Activated CD8-positive, alpha-beta memory T cell treated with anti-CD3 and anti-CD28 coated beads for 36 hours (primary cell): ENCODE measurements at regions not wholly inside any gene's neighbourhood (a gene's known extent, or its start where the extent isn't known, plus 50 kb on each side); places are given as distances from the start of the nearest gene placed in this dataset.
"Not testable (repeated sequence)": the region's sequence is repeated elsewhere in the genome, so short reads cannot be mapped to it uniquely, and the experiment has no call there.

Experiments used
- CTCF ChIA-PET: fragments of 350-600 bp; sonication (Branson Sonifier 250); formaldehyde crosslinking; loops from one replicate; lab custom pipeline; 2021; ENCODE audit warnings: antibody characterized with exemption; lab: Charles Lee
- POLR2A ChIA-PET: fragments of 350-600 bp; sonication (Branson Sonifier 250); formaldehyde crosslinking; loops from one replicate; lab custom pipeline; 2021; ENCODE audit warnings: antibody characterized with exemption; lab: Charles Lee

DNA sequence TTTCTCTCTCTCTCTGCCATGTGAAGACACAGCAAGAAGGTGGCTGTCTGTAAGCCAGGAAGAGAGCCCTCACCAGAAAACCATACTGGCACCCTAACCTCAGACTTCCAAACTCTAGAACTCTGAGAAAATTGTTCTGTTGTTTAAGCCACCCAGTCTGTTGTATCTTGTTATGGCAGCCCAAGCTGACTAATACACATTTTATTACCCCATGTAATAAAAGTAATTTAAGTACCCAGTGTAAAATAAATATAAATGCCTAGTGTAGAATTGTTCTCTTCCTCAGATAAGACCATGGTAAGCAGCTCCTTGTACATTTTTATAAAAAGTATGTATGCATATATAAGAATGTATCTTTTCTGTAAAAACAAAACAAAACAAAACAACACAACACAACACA lies 119.7 kb downstream of the DTL start:
- ChIA-PET CTCF (no interaction called here), POLR2A (no interaction called here)

DNA sequence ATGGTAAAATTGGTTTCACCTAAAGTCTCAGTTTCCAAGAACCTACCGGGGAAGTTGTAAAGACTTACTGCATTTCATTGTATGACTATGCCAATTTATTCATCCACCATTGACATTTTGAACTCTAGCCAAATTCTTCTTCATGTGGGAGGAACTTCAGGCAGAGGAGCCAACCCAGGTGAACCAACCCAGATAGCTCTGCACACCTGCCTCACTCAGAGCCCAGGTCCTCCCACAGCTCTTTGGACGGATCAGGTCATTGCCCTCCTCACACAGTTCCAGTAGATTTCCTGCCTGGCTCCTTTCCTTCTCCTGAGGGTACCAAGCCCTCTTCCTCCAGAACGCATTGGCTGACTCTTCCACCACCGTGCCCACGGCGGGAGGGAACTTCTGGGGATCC lies 121.7 kb downstream of the DTL start:
- POLR2A ChIA-PET: no interaction called here
- CTCF ChIA-PET: no interaction called here

DNA sequence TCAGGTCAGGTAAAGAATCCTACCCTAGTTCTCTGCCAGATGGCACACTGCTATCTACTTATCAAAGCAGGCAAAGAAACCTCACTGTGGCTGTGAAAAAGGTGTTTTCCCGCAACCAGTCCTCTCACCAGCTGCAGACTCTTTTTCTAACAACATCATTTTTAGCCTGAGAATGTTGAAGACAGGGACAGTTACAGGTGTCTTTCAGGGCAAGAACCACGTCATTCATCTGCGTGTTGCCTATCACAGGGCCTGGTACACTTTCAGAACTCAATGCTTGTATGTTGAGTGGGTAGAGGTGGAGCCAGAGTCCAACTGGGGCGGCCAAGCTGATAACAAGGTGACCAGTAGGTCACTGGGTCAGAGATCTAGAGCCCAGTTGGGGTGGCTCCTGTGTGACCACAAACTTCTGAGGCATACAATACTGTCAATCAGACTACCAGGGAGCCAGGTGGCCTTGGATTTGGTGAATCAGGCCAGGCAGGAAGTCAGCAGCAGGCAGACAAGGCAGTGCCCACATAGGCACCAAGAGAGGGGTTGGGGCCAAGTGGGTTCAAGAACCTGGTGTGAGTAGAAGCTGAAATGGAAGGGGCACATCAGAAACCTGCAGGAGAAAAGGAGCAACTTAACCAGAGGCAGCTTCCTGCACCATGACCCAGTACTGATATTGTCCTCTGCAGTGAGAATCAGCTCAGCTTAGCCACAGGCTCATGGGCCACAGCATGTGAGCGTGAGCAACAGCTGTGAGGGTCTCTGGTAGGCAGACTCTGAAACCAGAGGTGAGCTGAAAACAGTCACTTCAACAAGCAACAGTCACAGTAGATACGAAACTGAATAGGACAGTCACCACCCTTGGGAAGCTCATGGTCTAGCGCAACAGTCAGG lies 123.6 kb downstream of the DTL start:
- POLR2A ChIA-PET: no interaction called here
- CTCF ChIA-PET: interaction anchor here (0.6 to 1.6 kb wide), 2 partner anchors 71 to 320 kb away, joined by 3 read pairs; no protein-coding TSS in a partner anchor

DNA sequence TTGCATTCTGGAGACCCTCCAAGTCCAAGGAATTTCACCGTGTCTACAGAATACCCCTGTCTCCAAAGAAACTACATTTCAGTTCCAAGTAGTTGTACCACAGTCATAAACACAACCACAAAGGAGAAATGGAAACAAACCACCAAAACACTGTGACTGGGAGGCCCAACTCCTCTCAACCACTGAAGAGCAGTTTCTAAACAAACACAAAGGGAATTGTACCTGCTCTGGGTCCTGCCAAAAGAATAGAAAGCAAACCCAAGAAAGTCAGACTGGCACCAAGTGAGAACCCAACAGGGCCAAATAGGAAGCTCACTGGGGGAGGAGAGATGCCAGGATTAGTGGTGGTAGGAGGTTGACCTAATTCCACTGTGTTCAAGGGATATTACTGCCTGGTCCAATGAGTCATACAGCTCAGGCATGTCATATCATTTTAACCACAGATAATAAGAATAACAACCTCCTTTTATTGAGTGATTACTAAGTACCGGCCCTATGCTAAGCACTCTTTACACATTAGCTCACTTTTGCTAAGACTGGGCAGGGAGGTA lies 123.9 kb upstream of the PPP2R5A start:
- CTCF ChIA-PET: interaction anchor here (1.0 kb wide), 1 partner anchor 74 kb away, joined by 4 read pairs; no protein-coding TSS in a partner anchor
- POLR2A ChIA-PET: no interaction called here

DNA sequence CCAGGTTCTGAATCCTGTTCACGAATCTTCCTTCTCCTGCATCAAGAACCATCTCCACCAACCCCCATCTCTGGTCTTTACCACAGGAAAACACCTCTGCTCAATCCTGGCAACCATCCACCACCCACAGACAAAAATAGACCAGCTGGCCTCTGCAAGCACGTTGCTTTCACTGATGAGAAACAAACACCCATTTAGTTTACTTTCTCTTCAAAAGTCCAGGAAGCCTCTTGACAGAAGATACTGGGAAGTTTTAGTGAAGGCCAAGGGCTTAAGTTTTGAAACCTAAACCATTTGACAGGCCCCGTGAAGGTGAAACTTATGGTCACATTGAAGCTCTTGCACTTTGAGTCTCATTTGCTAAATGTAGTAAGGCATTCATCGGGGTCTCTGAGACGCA lies 122.6 kb upstream of the PPP2R5A start:
- POLR2A ChIA-PET: no interaction called here

DNA sequence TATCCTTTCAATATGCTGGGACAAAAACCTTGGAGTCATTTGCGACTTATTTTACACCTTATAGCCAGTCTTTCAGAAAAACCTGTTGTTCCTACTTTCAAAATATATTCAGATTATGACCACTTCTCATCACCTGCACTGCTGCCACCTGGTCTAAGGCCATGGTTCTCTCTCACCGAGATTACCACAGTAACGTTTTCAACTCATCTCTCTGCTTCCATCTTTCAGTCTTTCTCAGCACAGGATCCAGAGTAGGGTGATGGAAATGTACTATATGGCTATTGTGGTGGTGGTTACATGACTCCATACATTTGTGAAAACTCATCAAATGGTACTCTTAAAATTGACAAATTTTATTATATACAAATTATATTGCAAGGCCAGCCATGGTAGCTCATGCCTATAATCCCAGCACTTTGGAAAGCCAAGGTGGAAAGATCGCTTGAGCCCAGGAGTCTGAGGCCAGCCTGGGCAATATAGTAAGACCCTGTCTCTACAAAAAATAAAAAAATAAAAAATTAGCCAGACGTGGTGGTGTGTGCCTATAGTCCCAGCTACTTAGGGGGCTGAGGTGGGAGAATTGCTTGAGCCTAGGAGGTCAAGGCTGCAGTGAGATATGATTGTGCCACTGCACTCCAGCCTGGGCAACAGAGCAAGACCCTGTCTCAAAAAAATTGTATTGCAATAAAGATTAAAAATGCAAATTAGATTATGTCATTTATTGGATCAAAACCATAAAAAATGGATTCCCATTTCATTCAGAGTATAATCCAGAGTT lies 120.9 kb upstream of the PPP2R5A start:
- ChIA-PET POLR2A (no interaction called here), CTCF (no interaction called here)

More for the DNA sequence above, 122.6 kb upstream of the PPP2R5A start:
- CTCF ChIA-PET: no interaction called here

DNA sequence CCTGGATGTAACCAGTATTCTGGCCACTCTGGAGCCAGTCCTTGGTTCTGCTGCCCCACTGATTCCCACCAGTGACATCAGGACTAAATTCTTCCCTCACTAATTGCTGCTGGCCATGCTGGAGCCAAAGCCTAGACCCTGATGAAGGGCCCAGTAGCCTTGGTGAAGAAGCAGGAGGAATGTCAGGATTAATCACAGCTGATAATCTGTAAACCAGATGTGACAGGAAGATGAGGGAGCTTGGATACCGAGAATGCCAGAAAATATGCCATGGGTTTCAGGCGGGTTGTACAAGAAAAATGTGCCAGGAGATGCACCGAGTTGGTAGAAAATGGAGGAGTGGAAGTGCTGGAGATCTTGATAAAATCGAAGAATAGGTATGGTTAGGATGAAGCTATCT lies 119.0 kb upstream of the PPP2R5A start:
- CTCF ChIA-PET: no interaction called here
- POLR2A ChIA-PET: no interaction called here

DNA sequence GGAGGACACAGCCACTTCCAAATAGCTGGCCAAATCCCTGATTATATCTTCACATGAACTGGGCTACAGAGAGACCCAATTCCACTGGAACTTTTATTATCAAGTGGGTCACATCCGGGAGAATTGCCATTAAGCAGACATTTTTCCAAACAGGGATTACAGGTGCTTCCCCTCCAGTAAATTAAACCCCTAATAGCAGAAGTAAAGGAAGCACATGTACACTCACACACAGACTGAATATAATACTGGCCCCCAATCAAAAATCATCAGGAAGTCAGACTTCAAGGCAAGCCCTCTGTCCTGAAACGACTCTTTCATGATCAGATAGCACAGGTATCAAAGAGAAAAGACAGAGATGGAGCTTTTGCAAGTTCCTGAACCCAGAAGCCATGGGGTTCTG lies 118.6 kb upstream of the PPP2R5A start:
- ChIA-PET POLR2A (no interaction called here), CTCF (no interaction called here)

DNA sequence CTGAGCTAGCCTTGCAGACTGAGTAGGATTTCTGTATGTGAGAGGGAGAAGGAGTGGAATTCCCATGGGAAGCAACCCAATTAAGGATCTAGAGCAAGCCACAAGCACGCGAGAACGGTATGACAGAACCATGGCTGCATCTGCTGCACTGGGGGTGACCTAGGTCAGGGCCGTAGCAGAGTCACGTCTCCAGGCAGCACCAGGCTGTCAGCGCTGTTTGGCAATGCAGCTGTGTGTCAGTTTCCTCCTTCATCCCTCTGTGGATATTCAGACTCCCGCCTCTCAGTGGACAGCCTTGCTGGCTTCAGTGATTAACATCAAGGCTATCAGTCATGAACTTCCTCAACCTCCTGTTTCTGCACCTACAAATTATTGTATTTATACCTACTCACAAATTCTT lies 118.1 kb upstream of the PPP2R5A start:
- POLR2A ChIA-PET: no interaction called here
- CTCF ChIA-PET: interaction anchor here (0.6 kb wide), 1 partner anchor 491 kb away, joined by 4 read pairs; no protein-coding TSS in a partner anchor

DNA sequence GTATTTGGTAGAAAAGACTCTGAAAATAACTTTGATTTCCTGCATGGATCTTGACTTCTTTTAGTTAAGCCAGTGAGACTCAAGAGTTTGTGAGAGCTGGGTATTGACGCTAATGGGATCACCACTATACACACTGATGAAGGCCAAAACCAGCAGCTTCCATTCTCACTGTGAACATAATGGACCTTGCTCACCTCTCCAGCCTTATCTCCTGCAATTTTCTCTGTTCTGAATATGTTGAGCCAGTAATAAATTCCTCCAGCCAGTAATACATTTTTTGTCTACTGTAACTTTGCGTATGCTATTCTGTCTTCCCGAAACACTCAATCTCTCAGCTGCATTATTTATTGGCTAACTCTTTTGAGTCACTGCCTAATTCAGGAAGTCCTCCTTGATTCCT lies 111.6 kb upstream of the PPP2R5A start:
- POLR2A ChIA-PET: no interaction called here

DNA sequence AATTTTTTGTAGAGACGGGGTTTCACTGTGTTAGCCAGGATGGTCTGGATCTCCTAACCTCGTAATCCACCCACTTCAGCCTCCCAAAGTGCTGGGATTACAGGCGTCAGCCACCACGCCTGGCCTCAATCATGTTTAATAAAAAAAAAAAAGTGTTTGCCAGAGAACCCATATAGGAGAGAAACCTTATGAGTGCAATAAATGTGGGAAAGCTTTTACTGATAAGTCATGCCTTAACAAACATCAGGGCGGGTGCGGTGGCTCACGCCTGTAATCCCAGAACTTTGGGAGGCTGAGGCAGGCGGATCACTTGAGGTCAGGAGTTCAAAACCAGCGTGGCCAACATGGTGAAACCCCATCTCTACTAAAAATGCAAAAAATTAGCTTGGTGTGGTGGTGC lies 110.9 kb upstream of the PPP2R5A start:
- POLR2A ChIA-PET, CTCF ChIA-PET: not testable (repeated sequence)

More for the DNA sequence above, 111.6 kb upstream of the PPP2R5A start:
- CTCF ChIA-PET: no interaction called here

DNA sequence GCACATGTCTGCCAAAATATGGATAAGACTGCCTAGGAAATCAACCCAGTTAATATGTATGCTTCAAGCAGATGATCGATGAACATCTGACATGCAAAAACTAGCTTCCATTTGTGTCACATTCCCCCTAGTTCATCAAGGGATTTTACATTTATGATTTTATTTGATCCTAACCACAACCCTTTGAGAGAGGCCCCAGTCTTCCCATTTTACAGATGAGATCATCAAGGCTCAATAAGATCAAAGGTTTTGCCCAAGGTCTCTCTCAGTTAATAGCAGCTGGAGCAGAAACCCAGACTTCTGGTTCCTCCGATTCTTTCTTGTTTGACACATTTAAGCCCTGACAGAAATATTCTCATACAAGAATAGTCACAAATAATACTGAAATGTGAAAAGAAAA lies 107.7 kb upstream of the PPP2R5A start:
- POLR2A ChIA-PET: no interaction called here
- CTCF ChIA-PET: no interaction called here

DNA sequence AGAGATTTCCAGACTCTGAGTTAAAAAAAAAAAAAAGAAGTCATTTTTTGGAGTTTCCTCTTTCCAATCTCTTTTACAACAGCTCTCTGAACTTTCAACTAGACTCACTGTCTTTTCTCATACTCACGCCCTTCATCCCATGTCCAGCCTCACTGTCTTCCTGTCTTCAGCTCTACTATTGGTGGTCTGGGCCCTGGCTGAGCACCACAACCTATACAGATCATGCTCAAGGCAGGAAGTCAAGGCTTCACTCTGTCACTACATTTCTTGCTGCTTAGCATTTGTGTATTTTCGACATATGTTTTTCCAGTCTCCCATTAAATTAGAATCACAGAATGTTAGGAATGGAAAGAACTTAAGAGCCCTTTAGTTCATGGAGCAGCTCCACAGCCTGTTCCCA lies 106.4 kb upstream of the PPP2R5A start:
- ChIA-PET CTCF (interaction anchor here (0.5 to 1.5 kb wide), 3 partner anchors 20 to 952 kb away, joined by 3 to 4 read pairs (median 3); no protein-coding TSS in a partner anchor), POLR2A (interaction anchor here (0.6 kb wide), 1 partner anchor 91 kb away, joined by 3 read pairs; no protein-coding TSS in a partner anchor)

DNA sequence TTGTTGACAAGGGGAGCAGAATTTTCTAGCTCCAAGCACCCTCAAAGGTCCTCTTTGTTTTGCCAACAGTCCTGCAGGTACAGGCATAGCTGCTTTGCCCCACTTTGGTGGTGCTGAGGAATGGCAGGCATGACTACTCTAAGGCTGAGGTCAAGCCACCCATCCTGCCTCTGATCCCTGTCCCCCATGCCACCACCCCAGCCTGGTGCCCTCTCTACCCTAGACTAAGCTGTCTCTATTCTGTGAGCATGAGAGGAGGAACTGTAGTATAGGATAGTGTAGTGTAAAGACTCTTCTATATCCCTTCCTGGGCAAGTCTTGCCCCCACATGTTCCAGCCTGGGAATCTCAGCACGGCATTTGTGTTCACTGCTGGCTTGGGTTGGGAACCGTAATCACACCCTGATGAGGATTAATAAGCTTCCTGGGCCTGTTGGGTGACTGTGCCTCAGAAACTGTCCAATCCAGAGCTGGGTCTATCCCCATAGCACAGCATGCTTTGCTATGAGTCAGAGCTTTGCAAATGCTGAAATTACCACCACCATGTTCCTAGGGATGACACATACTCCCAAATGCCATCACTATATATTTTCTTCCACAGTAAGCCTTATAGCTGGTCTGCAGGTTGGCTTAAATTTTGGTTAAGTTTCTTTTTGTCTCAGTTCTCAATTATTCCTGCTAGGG lies 105.7 kb upstream of the PPP2R5A start:
- ChIA-PET POLR2A (interaction anchor here (0.6 kb wide), 2 partner anchors 16 to 90 kb away, joined by 3 read pairs; no protein-coding TSS in a partner anchor), CTCF (interaction anchor here (0.7 to 1.5 kb wide), 2 partner anchors 69 to 952 kb away, joined by 3 to 4 read pairs; no protein-coding TSS in a partner anchor)

DNA sequence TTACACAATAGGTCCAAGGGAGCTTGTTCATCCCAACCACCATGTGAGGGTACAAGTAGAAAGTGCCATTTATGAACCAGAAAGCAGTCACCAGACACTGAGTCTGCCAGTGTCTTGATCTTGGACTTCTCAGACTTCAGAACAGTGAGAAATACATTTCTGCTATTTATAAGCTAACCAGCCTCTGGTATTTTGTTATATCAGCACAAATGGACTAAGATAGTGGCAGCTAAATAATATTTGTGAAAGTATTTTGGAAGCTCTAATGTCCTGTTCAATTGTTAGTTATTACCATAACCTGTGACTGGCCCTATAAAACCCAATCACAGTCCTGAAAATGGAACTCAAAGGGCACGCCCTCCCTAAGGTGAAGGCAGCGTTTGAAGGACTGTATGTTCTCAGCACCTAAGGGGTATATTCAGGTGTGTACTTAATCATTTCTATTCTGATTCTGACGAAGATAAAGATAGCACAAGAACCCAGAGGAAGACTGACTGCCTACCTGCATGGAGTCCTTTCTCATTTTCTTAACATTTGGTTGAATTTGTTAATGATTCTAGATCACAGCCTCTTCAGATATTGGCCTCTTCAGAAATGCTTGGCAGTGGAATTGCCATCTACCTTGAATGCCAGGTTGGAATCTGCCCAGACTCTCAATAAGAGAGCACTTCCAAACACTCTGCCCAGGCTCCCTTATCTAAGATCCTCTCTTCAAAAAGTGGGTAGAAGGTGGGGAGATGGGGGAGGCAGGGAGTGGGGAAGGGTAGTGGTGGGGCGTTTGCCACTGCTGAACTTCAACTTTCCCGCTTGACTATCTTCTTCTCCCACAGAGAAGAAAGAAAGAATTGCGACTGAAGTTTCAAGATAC lies 104.0 kb upstream of the PPP2R5A start:
- ChIA-PET CTCF (no interaction called here), POLR2A (no interaction called here)

DNA sequence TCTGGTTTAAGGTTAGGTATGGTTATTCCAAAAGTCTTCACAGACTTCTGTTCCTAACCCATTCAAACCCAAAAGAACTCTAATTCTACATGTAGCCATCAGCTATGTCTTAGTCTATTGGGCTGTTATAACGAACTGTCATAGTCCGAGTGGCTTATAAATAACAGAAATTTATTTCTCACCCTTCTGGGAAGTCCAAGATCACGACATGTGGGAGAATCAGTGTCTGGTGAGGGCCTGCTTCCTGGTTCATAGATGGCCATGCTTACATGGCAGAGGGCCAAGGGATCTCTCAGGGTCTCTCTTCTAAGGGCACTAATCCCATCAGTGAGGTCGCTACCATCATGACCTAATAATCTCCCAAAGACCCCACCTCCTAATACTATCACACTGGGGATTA lies 103.0 kb upstream of the PPP2R5A start:
- ChIA-PET CTCF (no interaction called here), POLR2A (no interaction called here)

DNA sequence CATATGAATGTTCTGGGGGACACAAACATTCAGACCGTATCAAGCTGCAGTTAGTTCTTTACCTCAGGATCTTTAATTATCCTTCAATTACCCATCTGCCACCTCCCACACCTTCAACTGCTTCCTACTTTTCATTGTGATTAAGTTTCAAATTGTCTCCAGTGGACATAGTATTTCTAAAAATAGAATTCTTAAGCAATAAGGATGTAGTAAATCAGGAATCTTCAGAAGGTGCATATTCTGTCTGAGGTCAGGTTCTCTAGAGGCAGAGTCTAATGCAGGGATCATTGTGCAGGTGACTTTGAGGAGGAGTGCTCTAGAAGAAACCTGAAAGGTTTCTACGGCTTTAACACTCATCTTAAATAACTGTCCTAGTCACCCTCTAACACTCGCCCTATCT lies 102.6 kb upstream of the PPP2R5A start:
- CTCF ChIA-PET: no interaction called here
- POLR2A ChIA-PET: no interaction called here

DNA sequence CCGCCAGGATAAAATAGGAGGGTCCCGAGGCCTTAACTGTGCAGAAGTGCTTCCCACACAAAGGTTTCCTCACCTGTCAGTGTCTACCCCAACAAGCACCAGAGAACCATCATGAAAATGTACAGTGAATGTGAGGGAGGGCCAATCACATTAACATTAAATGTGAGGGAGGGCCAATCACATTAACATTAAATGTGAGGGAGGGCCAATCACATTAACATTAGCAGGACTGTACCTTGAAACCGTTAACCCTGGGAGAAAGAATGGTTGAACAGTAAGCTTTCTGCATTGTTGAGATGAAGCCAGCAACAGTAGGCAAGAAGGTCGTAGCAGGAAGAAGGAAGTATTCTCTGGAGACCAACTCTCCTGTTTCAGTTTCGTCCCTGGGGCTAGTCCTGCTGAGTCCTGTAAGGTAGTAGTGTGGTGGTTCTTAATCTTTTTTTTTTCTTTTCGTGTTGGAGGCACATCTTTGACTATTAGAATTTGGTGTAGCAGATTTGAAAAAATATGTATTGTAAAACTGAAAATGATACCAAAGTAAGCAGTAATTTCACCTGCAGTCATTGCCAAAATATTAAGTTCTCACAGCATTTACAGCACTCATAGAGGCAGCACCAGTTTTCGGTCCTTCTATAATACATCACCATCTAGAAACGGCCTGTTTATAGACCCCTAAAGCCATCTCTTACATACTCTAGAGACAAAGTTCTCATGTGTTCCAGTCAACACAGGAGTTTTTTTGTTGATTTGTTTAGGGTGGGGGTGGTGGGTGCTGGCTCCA lies 98.6 kb upstream of the PPP2R5A start:
- POLR2A ChIA-PET: no interaction called here

More for the DNA sequence above, 98.6 kb upstream of the PPP2R5A start:
- CTCF ChIA-PET: no interaction called here
